ENCODE measurements at regions not wholly inside any gene's neighbourhood (a gene's known extent, or its start where the extent isn't known, plus 50 kb on each side); places are given as distances from the start of the nearest gene placed in this dataset.

GRCh38 chr21:33158654-33159053, 71.1 kb upstream of the IFNAR2 start:
- TF ChIP-seq POLR2A (IDR thresholded peaks at IDR 0.05; ENCODE audit: low read depth, low read length) (no peak), POLR2AphosphoS5 (IDR thresholded peaks at IDR 0.05; ENCODE audit: low read depth, low read length) (no peak), TAF1 (IDR thresholded peaks at IDR 0.05; ENCODE audit: low read depth, low read length) (no peak)
